ENCODE measurements at regions not wholly inside any gene's neighbourhood (a gene's known extent, or its start where the extent isn't known, plus 50 kb on each side); places are given as distances from the start of the nearest gene placed in this dataset.

DNA sequence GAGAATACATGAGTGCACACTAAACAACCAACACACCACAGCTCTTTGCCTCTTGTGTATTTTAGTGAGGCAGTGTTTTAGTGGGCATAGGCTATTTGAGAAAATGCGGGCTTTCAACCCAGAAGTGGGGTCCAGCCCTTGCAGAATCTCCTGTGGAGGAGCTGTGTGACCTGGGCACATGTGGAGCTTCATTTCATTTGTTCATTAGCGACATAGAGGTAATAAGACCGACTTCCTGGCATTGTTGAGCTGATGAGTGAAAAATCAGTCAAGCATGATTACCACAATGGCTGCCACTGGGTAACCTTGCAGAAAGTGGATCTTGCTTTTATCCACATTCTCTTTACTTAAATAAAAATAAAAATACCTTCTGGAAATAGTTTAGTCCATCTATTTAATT, 923.5 kb downstream of the BCL11B start:
- peaks cover 6% of the 10 kb centered on the region for H3K4me1 ChIP-seq (ENCODE audit: control insufficient read depth, insufficient read depth, low read length)
- no peak overlapping the region for H3K9ac ChIP-seq (ENCODE audit: extremely low read depth, low read length, poor library complexity, severe bottlenecking)

DNA sequence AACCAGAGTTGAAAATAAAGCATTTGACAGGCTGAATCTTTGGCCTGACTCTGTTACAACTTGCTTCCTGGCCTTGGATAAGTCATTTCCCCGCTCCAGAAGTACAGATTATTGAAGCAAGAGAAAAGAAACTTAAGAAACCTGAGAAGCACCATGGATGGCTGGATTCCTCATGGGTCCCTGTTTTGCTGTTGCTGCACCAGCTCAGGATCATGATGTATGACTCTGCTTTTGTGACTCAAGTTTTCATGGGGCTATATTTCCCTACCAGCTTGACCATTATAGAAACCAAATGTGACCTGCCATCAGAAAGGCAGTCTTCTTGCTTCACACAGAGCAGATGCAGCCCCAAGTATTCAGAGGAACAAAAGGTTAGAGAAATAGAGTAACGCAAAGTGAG, 921.8 kb downstream of the BCL11B start:
- peaks cover 12% of the 10 kb centered on the region for H3K4me1 Mint-ChIP-seq
- H3K9me3 Mint-ChIP-seq = no peaks in the 10 kb centered on the region
- H3K36me3 ChIP-seq (ENCODE audit: control insufficient read depth, insufficient read depth, low read length) = no peaks in the 10 kb centered on the region
- no peak overlapping the region for H3K27ac ChIP-seq (ENCODE audit: low read depth, low read length)
- peaks cover 6% of the 10 kb centered on the region for H3K4me1 ChIP-seq (ENCODE audit: control insufficient read depth, insufficient read depth, low read length)
- no peaks in the 10 kb centered on the region for H3K36me3 Mint-ChIP-seq (ENCODE audit: low read depth)
- no peak for DNase-seq
- no peak overlapping the region for H3K9ac ChIP-seq (ENCODE audit: extremely low read depth, low read length, poor library complexity, severe bottlenecking)
- H3K27me3 Mint-ChIP-seq (ENCODE audit: insufficient read depth) = peaks cover 29% of the 10 kb centered on the region
- H3K27ac Mint-ChIP-seq = no peak overlapping the region
- TF ChIP-seq, protein P1, sequence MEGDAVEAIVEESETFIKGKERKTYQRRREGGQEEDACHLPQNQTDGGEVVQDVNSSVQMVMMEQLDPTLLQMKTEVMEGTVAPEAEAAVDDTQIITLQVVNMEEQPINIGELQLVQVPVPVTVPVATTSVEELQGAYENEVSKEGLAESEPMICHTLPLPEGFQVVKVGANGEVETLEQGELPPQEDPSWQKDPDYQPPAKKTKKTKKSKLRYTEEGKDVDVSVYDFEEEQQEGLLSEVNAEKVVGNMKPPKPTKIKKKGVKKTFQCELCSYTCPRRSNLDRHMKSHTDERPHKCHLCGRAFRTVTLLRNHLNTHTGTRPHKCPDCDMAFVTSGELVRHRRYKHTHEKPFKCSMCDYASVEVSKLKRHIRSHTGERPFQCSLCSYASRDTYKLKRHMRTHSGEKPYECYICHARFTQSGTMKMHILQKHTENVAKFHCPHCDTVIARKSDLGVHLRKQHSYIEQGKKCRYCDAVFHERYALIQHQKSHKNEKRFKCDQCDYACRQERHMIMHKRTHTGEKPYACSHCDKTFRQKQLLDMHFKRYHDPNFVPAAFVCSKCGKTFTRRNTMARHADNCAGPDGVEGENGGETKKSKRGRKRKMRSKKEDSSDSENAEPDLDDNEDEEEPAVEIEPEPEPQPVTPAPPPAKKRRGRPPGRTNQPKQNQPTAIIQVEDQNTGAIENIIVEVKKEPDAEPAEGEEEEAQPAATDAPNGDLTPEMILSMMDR (conservative IDR thresholded peaks at IDR 0.05) = no peak
- no peak overlapping the region for H3K4me3 Mint-ChIP-seq
- 30 to 33% methylated on average over 2 of the region's 2 CpGs for WGBS, 2 experiments (ENCODE audit: insufficient coverage in 1 of 2, insufficient read length in 1 of 2)
- no peak overlapping the region for H3K4me3 ChIP-seq (ENCODE audit: low read length)
- no peaks in the 10 kb centered on the region for H3K9me3 ChIP-seq (ENCODE audit: control insufficient read depth, low read length)
- peaks cover 20% of the 10 kb centered on the region for H3K27me3 ChIP-seq (ENCODE audit: control insufficient read depth, insufficient read depth, low read length, poor library complexity, severe bottlenecking)

More for the DNA sequence above, 923.5 kb downstream of the BCL11B start:
- TF ChIP-seq, protein P1 (conservative IDR thresholded peaks at IDR 0.05) = no peak
- H3K27ac Mint-ChIP-seq = no peak overlapping the region
- Histone ChIP-seq H3K4me3 (ENCODE audit: low read length) (no peak overlapping the region), H3K9me3 (ENCODE audit: control insufficient read depth, low read length) (no peaks in the 10 kb centered on the region), H3K27ac (ENCODE audit: low read depth, low read length) (no peak overlapping the region), H3K36me3 (ENCODE audit: control insufficient read depth, insufficient read depth, low read length) (no peaks in the 10 kb centered on the region), H3K27me3 (ENCODE audit: control insufficient read depth, insufficient read depth, low read length, poor library complexity, severe bottlenecking) (peaks cover 20% of the 10 kb centered on the region)
- no peak for DNase-seq
- no peaks in the 10 kb centered on the region for H3K9me3 Mint-ChIP-seq
- peaks cover 12% of the 10 kb centered on the region for H3K4me1 Mint-ChIP-seq
- WGBS, 2 experiments (ENCODE audit: insufficient coverage in 1 of 2, insufficient read length in 1 of 2) = 92% methylated on average over 2 to 3 of the region's 3 CpGs
- no peaks in the 10 kb centered on the region for H3K36me3 Mint-ChIP-seq (ENCODE audit: low read depth)
- peaks cover 29% of the 10 kb centered on the region for H3K27me3 Mint-ChIP-seq (ENCODE audit: insufficient read depth)
- H3K4me3 Mint-ChIP-seq = no peak overlapping the region

DNA sequence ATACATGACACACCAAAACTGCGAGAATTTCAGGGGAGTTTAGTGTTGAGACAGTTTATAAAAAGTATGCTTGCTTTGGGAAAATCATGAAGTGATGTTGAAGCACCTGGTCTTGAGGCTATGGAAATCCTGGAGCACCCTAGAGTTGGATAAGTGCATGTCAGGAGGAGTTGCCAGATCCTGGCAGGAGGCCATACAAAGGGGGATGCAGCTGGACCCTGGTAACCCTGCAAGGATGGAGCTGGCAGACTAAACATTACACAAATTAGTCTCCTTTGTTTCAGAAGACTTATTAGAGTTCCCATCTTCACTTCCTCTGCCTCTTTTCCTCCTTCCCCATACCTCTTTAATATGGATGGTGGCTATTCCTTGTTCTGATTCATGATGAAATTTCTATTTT, 907.0 kb downstream of the BCL11B start:
- H3K36me3 ChIP-seq (ENCODE audit: control insufficient read depth, insufficient read depth, low read length) = no peaks in the 10 kb centered on the region
- no peak overlapping the region for H3K4me3 ChIP-seq (ENCODE audit: low read length)
- Mint-ChIP-seq H3K9me3 (peaks cover 31% of the 10 kb centered on the region), H3K27ac (no peak overlapping the region), H3K36me3 (ENCODE audit: low read depth) (no peaks in the 10 kb centered on the region), H3K27me3 (ENCODE audit: insufficient read depth) (peaks cover 6% of the 10 kb centered on the region), H3K4me1 (peaks cover 5% of the 10 kb centered on the region), H3K4me3 (no peak overlapping the region)
- no peak for DNase-seq
- peaks cover 13% of the 10 kb centered on the region for H3K9me3 ChIP-seq (ENCODE audit: control insufficient read depth, low read length)
- H3K9ac ChIP-seq (ENCODE audit: extremely low read depth, low read length, poor library complexity, severe bottlenecking) = no peak overlapping the region
- H3K27ac ChIP-seq (ENCODE audit: low read depth, low read length) = no peak overlapping the region
- H3K27me3 ChIP-seq (ENCODE audit: control insufficient read depth, insufficient read depth, low read length, poor library complexity, severe bottlenecking) = no peaks in the 10 kb centered on the region
- TF ChIP-seq, protein P1 (conservative IDR thresholded peaks at IDR 0.05) = no peak
- WGBS, 2 experiments (ENCODE audit: insufficient coverage in 1 of 2, insufficient read length in 1 of 2) = 89% methylated on average over 1 of the region's 1 CpG; no CpG with 5 or more reads in 1 of the 2 experiments
- no peaks in the 10 kb centered on the region for H3K4me1 ChIP-seq (ENCODE audit: control insufficient read depth, insufficient read depth, low read length)

Measured in endodermal cell (in vitro differentiated cells).